HG02852 (cell line): ENCODE measurements at regions not wholly inside any gene's neighbourhood (a gene's known extent, or its start where the extent isn't known, plus 50 kb on each side); places are given as distances from the start of the nearest gene placed in this dataset.

ENCODE experiments used
- ATAC-seq: cut with Tn5 transposase; IDR thresholded peaks from one replicate; pipeline ENCODE4 v1.9.1; 2021; ENCODE audit warnings: mild to moderate bottlenecking, moderate library complexity; ENCODE audit not compliant: unreplicated experiment

DNA sequence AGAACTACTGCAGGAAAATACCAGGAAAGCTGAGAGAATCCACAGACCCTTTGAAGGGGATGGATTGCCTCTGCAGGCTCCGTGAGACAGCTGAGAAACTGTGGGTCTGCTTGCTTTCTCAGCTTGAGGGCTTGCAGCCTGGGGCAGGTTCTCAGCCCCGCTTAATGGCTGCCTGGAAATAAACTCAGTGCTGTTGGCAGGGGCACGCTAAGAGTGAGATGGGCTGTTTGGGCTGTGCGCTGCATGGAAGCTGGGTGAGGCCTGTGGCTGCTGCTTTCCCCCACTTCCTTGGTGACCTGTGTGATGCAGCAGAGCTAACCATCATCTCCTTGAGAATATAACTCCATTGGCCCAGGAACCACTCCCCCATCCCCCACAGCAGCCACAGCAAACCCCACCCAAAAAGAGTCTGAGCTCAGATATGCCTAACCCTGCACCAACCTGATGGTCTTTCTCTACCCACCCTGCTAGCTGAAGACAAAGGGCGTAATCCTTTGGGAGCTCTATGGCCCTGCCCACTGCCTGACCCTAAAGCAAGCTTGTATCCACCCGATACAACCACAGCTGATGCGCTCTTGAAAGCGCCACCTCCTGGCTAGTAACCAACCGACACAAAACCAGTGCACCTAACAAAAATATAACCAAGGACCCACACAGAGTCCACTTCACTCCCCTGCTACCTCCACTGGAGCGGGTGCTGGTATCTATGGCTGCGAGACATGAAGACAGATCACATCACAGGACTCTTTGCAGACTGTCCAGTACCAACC lies 800.6 kb upstream of the MAP3K7 start:
- ATAC-seq, result no peak

DNA sequence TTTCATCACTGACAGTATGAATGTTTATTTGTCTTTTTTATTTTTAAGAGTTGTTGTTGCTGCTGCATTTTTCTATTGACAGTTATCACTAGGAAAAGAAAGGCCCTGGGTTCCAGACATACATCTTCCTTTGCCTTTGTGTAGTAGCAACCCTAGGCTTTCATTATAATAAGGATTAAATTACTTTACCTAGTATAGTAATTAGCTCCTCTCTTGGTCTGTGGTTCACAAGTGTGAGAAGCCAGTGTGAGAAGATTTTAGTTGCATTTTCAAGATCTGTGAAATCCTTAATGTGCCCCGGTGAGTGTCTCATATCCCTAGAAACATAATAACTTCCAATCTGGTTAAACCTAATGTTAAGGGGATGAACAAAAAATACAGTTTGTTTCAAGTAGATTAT lies 799.3 kb upstream of the MAP3K7 start:
- ATAC-seq, result no peak

DNA sequence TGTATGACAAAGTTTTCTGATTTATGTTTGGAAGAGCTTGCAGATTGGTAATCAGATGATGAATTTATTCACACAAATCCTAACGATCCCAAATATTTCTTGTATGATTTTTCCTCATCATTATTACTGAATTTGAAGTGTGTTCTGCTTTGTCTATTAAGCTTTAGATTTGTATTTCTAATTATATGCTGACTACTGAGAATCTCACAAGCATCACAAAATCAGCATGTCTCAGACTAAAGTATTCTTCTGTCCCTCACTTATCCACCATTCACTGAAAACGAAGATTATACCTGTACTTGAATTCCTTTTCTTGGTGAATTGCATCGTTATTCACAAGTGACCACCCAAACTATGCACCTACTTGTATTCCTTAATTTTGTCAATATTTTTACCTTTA lies 796.3 kb upstream of the MAP3K7 start:
- ATAC-seq, result no peak

DNA sequence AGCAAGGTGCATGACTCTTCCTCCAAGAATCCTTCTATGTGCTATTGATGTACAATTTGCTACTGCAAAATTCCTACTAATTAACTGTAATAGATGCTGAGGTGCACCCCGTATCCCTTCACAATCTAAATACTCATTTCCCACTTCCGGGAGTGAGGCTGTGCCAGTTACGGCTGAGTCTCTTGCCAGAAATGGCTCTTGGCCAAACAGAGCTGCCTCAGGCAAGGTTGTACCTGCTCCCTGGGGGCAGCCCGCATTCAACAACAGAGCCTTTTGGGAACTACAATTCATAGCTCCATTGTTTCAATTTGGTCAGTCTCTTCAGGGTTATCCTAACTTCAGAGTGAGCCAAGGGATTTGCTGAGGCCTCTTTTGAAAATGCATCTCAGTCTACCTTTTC lies 789.8 kb upstream of the MAP3K7 start:
- no peak for ATAC-seq

DNA sequence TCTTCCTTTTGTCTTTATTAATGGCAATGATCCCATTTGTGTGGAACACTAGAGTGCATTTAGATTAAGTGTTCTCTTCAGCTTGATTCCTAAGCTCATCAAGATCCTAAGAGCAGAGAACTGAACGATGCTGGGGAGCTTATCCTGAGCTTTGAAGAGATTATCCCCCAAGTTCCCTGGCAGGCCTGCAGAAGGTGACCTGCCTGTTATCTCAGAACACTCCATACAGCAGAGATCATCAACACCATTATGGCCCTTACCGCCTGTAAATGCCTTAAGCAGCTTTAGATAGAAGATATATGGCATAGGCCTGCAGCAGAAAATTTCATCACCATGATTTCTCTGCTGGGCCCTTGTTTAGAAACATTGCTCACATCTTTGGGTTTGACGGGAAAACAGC lies 779.9 kb upstream of the MAP3K7 start:
- no peak for ATAC-seq

DNA sequence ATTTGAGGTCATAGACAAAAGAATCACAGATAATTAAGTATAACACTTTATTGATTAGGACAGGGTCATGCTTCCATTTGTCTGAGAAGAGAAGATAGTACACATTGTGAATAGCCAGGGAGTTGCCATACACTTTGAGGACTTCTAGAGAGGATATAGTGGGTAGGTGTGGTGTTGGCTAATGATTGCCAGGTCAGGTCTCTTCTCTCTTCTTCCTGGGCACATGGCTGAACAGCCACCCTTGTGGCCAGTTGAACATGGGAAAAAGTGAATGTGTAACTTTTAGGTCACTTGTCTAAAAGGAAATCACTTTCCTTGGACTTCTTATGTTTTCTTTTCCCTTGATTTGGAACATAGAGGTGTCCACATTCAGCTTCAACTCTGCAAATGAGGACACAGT lies 772.1 kb upstream of the MAP3K7 start:
- no peak for ATAC-seq

DNA sequence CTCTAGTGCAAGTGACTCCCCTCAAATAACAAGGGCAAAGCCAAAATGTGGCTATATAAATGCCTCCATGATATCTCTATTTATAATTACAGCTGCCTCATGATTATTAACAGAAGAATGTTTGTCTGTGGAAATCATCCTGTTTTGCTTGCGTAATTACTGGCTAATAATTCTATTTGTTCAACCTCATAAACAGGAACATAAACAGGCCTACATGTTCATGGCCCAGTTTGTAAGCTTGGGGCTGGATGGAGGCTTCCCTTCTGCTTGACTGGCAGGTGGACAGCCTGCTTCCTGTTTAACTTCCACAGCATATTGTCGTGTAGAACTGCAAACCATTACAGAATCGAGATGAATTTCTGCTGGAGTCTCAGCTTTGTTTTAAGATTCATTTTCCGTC lies 766.0 kb upstream of the MAP3K7 start:
- ATAC-seq, result no peak

DNA sequence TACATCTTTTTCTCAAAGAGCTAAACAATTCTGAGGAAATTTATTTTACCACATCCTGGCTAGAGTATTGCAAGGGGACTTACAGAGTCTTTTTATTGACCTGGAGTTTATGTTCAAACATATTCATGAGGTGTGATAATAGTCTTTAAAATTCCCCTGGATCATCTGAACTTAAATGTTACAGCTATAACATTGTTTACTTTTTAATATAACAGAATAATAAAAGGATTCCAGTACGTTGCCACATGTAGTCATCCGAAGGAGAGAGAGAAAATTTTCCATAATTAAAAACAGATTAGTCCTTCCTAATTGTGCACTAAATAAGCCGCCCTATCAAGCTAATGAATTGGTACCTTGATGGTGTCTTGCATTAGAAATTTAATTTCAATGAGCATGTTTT lies 765.4 kb upstream of the MAP3K7 start:
- ATAC-seq, result no peak

DNA sequence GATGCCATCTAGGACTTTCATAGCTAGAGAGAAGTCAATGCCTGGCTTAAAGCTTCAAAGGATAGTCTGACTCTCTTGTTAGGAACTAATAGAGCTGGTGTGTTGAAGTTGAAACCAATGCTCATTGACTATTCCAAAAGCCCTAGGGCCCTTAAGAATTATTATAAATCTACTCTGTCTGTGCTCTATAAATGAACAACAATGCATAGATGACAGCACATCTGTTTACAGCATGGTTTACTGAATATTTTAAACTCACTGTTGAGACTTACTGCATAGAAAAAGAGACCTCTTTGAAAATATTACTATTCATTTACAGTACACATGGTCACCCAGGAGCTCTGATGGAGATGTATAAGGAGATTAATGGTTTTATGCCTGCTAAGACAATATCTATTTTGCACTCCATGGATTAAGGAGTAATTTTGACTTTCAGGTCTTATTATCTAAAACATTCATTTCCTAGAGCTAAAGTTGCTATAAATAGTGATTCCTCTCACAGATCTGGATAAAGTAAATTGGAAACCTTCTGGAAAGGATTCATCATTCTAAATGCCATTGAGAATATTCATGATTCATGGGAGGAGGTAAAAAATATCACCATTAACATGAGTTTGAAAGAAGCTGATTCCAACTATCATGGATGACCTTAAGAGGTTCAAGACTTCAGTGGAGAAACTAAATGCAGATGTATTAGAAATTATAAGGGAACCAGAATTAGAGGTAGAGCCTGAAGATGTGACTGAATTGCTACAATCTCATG lies 763.5 kb upstream of the MAP3K7 start:
- no peak for ATAC-seq

DNA sequence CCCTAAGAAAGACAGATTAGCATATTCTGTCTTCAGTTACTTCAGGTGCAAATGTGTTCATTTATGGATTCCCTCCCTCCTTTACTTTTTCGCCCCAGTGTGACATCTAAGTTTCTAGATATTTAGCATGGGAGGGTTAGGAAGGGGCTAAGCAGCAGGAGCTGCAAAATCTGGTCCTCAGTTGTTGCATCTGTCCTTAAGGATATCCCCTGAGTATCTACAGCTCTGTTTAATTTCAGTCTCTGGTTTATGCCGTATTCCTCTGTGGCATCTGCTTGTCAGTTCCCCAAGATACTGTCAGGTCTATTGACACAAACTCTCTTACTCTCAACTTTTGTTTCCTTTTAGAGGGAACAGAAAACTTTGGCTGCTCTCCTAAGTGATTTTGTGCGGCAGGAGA lies 754.6 kb upstream of the MAP3K7 start:
- ATAC-seq, result no peak

DNA sequence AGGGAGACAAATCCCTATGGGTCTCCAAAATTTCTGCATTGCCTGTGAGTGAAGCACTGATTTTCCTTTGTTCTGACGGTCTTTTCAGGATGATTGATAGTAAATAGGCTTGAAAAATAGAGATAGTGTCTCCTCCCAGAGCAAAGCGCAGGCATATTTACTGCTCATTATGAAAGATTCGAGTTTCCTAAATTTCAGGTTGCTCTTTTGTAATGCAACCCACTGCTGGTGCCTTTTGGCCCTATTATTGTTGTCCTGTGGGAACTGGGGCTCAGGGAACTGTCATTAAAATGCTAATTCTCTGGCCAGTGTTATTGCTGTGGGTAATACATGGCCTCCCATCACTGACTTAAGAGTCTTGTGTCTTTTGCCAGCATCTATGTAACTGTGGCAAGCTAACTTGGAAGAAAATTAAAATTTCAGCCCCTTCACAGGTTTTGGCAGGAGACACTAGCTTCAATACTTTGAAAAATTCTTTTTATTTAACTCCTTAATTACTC lies 754.1 kb upstream of the MAP3K7 start:
- ATAC-seq, result no peak

DNA sequence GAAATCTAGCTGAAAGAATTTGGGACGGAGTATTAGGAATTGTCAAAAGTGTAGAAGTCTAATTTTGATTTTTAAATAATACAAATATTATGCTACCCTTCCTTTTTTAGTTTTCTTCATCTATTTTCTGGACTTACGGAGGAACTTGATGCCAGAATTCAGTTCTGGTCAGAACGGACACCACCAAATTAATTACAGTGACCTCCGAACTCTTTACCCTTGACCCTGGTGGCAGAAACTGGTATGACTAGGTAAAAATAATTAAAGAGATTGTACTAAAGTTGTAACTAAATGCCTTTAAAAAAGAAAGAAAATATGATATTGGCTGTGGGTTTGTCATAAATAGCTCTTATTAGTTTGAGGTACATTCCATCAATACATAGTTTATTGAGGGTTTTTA lies 751.1 kb upstream of the MAP3K7 start:
- no peak for ATAC-seq

DNA sequence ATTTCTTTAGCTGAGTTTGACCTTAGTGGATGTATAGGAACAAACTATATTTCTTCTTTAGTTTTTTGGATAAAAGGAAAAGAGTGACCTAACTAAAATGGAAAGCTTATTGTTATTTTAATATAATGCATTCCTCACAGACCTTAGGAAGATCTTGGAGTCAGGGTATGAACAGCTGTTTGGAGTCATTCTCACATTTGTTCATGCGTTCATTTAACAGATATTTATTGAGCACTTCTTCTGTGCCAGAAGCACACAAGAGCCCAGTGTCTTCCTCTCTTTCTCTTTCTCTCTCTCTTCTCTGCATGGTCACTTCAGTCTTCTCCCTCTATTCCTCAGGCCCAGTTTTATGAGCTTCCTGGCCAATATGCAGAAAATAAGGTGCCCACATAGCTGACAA lies 744.0 kb upstream of the MAP3K7 start:
- no peak for ATAC-seq

DNA sequence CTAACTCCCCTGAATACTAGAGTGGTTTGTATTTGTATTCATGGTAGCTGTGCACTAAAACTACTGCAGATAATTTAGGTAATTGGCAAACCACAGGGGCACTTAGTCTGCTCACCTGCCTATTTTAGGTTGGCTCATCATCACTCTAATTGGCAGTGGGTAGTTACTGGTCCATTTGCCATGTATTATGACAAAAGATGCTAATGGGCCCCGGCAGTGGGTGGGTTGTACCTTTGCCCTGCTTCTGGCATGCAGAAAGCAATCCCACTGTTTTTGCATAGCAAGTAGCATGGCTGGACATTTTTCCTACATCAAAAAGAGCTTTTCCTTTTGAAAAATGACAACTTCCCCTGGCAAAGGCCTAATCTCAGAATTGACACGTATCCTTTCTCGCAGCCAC lies 741.4 kb upstream of the MAP3K7 start:
- no peak for ATAC-seq

DNA sequence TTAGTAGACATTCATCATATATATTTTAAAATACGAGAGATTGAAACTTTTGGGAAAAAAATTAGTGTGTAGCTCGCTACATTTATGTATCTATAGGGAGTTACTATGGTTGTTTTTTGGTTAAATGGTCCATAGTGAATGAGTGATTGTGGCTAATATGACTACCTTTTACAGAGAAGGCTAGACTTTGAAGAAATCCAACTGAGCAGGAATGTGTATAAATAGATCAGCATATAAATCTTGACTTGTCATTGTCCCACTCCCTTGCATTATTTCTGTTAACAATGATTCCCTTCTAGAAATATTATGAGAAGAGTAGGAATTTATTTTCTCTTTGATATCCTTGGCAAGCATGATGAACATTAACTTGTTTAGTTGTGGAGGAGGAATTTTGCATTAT lies 737.8 kb upstream of the MAP3K7 start:
- no peak for ATAC-seq

DNA sequence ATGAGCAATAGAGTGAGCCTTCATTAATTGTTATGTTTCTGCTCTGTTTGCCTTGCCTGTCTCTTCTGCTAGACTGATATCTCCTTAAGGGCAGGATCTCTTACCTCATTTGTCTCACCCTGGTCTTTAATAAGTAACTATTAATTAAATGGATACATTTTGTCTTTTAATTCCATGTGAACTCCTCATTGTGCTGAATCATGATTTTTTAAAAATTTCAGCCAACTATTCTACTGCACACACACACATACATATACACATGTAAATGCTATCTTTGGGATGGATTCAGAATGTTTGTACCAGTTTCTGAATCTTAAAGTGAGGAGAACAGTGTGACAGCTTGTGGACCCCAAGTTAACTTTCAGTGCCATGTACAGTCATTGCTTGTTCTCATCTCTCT lies 731.1 kb upstream of the MAP3K7 start:
- ATAC-seq, result no peak

DNA sequence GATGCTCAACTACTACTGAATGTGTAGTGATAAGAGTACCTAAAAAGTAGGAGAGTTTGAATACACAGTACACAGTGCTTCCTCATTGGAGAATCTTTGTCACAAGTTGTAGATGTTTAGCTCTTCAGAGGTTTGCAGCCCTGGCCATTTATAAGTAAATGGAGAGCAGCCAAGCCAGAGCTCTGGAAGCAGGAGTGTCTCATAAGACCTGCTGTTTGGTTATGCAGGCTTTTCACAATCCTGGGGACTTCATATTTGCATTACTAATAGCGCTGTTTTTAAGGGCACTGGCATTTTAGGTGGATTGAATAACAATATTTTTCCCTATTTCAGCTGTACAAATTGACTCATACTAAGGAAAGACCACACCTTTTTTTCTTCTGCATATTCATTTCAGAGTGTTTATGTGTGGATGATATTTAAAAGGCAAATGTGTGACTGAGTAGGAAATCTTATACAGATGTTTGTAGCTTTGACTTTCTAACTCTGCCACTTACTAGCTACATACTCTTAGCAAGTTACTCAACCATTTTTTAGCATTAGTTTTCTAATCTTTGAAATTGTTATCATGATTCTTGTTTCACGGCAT lies 730.5 kb upstream of the MAP3K7 start:
- no peak for ATAC-seq

DNA sequence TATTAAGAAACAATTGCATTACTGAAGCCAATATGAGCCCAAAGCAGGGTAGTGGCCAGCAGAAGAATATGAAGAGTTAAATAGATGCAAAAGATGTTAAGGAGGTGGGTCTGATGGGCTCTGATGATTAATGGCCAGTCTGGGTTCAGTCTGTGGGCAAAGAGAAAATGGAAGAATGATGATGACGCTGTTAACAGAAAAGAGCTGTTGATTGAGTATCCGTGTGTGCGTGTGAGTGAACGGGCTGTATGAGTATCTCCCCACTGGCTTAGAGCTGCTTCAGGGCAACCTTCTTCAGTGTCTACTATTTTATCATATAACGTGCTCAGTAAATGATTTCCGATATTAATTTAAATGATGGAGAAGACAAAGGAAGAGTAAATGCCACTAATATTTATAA lies 723.3 kb upstream of the MAP3K7 start:
- ATAC-seq, result no peak

DNA sequence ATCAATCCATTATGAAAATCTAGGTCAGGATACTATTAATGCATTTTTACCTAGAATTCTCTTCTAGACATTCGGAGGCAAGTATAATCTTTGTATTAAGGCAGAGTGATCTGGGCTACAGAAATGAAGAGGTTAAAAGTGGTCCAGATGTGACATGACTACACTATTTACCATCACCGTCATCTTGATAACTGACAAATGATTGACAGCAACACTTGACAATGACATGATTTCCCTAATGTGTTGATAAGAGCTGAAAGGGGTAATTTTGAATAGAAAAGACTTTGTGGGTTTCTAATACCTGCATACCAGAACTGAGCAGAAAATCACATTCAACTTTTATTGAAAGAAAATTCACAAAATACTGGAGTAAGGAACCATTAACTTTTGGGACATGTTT lies 718.9 kb upstream of the MAP3K7 start:
- no peak for ATAC-seq

DNA sequence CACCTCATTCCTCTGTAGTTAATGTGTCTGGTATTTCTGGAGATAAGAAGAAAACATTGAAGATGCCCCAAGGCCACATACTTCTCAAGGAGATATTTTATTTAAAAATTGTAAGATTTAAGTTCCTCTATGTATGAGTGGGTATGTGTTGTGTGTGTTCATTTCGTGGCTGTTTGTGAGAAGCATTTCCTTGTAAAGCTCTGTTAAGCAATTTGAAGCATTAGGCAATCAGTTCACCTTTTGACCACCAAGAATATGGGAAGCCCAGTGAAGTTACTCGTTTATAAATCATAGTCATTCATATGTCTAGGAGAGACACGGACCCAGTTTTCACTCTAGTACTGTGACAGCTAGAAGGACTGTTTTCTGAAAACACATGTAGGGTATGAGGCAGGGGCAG lies 717.6 kb upstream of the MAP3K7 start:
- ATAC-seq, result no peak

DNA sequence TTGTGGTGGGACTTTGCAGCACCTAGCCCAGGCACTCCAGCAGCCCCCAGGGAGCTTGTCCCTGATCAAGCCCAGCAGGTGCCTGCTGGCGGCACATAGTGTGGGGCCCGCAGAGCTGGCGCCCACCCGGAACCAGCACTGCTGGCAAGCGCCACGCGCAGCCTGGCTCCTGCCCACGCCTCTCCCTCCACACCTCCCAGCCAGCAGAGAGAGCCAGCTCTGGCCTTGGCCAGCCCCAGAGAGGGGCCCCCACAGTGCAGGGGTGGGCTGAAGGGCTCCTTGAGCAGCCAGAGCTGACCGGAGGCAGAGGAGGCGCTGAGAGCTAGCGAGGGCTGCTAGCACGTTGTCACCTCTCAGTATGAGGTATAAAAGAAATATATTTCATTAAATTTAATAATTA lies 716.5 kb upstream of the MAP3K7 start:
- no peak for ATAC-seq
